ENCODE measurements at regions not wholly inside any gene's neighbourhood (a gene's known extent, or its start where the extent isn't known, plus 50 kb on each side); places are given as distances from the start of the nearest gene placed in this dataset.

- Histone ChIP-seq H4K91ac (ENCODE audit: insufficient read depth, low read depth, low read length) (no peak overlapping the region), H4K8ac (ENCODE audit: low read depth in 2 of 2, low read length in 2 of 2) (no peak overlapping the region), H2BK120ac (ENCODE audit: low read depth, low read length) (no peak overlapping the region), H3K79me1 (ENCODE audit: low read depth in 1 of 2, low read length in 2 of 2) (no peaks in the 10 kb centered on the region), H2BK5ac (ENCODE audit: low read depth, low read length, poor library complexity, severe bottlenecking) (no peak overlapping the region), H3K36me3 (ENCODE audit: control insufficient read depth, insufficient read depth, low read length) (no peaks in the 10 kb centered on the region), H3K9me1 (ENCODE audit: insufficient read depth, low read length) (peaks cover 9% of the 10 kb centered on the region), H3K14ac (replicated peaks; ENCODE audit: low read depth, low read length) (no peak overlapping the region), H3K9me3 (ENCODE audit: control insufficient read depth, insufficient read depth, low read length) (no peaks in the 10 kb centered on the region), H3K27me3 (ENCODE audit: control insufficient read depth, insufficient read depth, low read length) (no peaks in the 10 kb centered on the region), H3K56ac (ENCODE audit: extremely low read depth, insufficient read depth, low read length) (no peak overlapping the region), H2BK15ac (ENCODE audit: low read depth, low read length) (no peak overlapping the region), H2AFZ (replicated peaks; ENCODE audit: low read length, poor library complexity) (no peak overlapping the region), H3K4me2 (ENCODE audit: low read depth, low read length) (no peak overlapping the region), H2BK20ac (ENCODE audit: low read depth, low read length) (no peak overlapping the region), H3K9ac (ENCODE audit: low read depth, low read length) (no peak overlapping the region), H2AK5ac (ENCODE audit: low read depth, low read length) (no peak overlapping the region), H3K18ac (ENCODE audit: low read depth, low read length) (no peak overlapping the region), H4K5ac (ENCODE audit: low read depth, low read length) (no peak overlapping the region), H3K4ac (ENCODE audit: low read depth, low read length) (no peak overlapping the region), H3K4me1 (ENCODE audit: control insufficient read depth, insufficient read depth, low read length) (peaks cover 3% of the 10 kb centered on the region), H2AK9ac (replicated peaks; ENCODE audit: low read depth, low read length, poor library complexity) (no peak overlapping the region), H3K4me3 (ENCODE audit: insufficient read depth, low read depth, low read length) (no peak overlapping the region), H4K20me1 (ENCODE audit: insufficient read depth, low read length) (no peaks in the 10 kb centered on the region), H3K23ac (ENCODE audit: low read depth, low read length) (no peak overlapping the region), H3K27ac (ENCODE audit: insufficient read depth, low read length) (no peak overlapping the region)
- in situ Hi-C loops (cut with MboI; ENCODE audit: low sequenced_read_pairs): no loop called here
- CTCF ChIA-PET: no interaction called here
- no TSS peak for BruUV-seq (replicated peaks)
- POLR2A ChIA-PET (ENCODE audit: unreplicated experiment): no interaction called here
- DNase-seq (peak; percentile 93), ATAC-seq (ENCODE audit: low read depth) (peak; percentile 83)
- intact Hi-C loops (cut with micrococcal nuclease): loop anchor here (5.0 kb wide), 1 partner anchor 79 kb away; no protein-coding TSS in a partner anchor
- dilution Hi-C loops (cut with HindIII; ENCODE audit: low sequenced_read_pairs, unreplicated experiment): no loop called here
- TF ChIP-seq MAZ (IDR thresholded peaks at IDR 0.05; ENCODE audit: borderline replicate concordance, low read depth, low read length): no peak
- no peak for TF ChIP-seq ELK1 (IDR thresholded peaks at IDR 0.05; ENCODE audit: borderline replicate concordance, low read depth, low read length)
- TF ChIP-seq USF2 (IDR thresholded peaks at IDR 0.05; ENCODE audit: low read depth, low read length): peak; percentile 79
- TF ChIP-seq CHD1 (IDR thresholded peaks at IDR 0.05; ENCODE audit: low read depth, low read length): no peak
- TF ChIP-seq BHLHE40 (IDR thresholded peaks at IDR 0.05; ENCODE audit: low read depth, low read length): 0 out of 2 replicates have a peak, but pooled peaks have one; percentile 19
- TF ChIP-seq RAD21 (IDR thresholded peaks at IDR 0.05; ENCODE audit: low read length): no peak
- TF ChIP-seq NFE2L2 (IDR thresholded peaks at IDR 0.05; ENCODE audit: low read depth, low read length): no peak
- no peak for TF ChIP-seq CTCF (conservative IDR thresholded peaks at IDR 0.05; ENCODE audit: low read depth, low read length)
- no peak for TF ChIP-seq MAFK (IDR thresholded peaks at IDR 0.05; ENCODE audit: low read depth, low read length)
- TF ChIP-seq SMC3 (IDR thresholded peaks at IDR 0.05; ENCODE audit: low read depth, low read length): no peak
- TF ChIP-seq RFX5 (IDR thresholded peaks at IDR 0.05; ENCODE audit: low read depth, low read length): no peak
- TF ChIP-seq POLR2A (IDR thresholded peaks at IDR 0.05; ENCODE audit: low read depth, low read length): no peak
- TF ChIP-seq FOS (IDR thresholded peaks at IDR 0.05; ENCODE audit: low read depth, low read length): 0 out of 2 replicates have a peak, but pooled peaks have one; percentile 44
- TF ChIP-seq MXI1 (IDR thresholded peaks at IDR 0.05; ENCODE audit: borderline replicate concordance, low read depth, low read length): no peak
- TF ChIP-seq RCOR1 (IDR thresholded peaks at IDR 0.05; ENCODE audit: insufficient replicate concordance, low read length): no peak
- TF ChIP-seq CEBPB (IDR thresholded peaks at IDR 0.05; ENCODE audit: low read depth, low read length): no peak
These were observed 113.6 kb upstream of the ID4 start for GRCh38 chr6:19723545-19723944.

Data from IMR-90 (cell line).